ENCODE measurements at regions not wholly inside any gene's neighbourhood (a gene's known extent, or its start where the extent isn't known, plus 50 kb on each side); places are given as distances from the start of the nearest gene placed in this dataset.

DNA sequence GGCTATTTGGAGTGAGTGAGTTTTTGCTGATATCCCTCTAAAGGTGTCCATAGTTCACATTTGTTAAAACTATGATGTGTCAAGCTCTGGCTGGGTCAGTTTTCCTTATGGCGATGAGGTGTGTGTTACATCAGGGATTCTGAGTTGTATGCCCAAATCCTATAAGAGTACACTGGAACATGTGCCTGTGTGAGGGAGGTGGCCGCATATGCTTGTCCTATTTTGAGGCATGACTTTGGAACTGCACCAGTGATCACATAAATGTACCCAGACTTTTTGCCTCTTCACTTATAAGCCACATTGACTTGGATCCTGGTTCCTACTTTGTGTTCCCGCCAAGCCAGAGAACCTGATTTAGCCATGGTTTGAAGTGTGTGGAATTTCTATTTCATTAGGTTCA, 140.3 kb upstream of the RXFP2 start:
- WGBS, 2 experiments (ENCODE audit: extremely low coverage in 1 of 2, insufficient coverage in 1 of 2, insufficient read length in 1 of 2, insufficient replicate concordance in 2 of 2, low coverage in 1 of 2, low lambda C conversion rate in 2 of 2, missing lambda C conversion rate in 1 of 2), result 88% methylated on average over 3 of the region's 3 CpGs; no CpG with 5 or more reads in 1 of the 2 experiments
- H3K36me3 ChIP-seq (ENCODE audit: control insufficient read depth in 2 of 4, insufficient read depth in 4 of 4, low read length in 3 of 4), result no peaks in the 10 kb centered on the region
- H3K4me3 ChIP-seq (ENCODE audit: extremely low read depth in 1 of 4, insufficient read depth in 2 of 4, low read depth in 3 of 4, low read length in 4 of 4), result no peak overlapping the region
- no peaks in the 10 kb centered on the region for H3K79me2 ChIP-seq (ENCODE audit: control insufficient read depth in 1 of 2, insufficient read depth in 2 of 2, low read length in 2 of 2)
- H3K14ac ChIP-seq (ENCODE audit: insufficient read length), result no peak overlapping the region
- no peak overlapping the region for H4K8ac ChIP-seq (ENCODE audit: extremely low read depth, insufficient read depth, low read length)
- no peak overlapping the region for H2AK5ac ChIP-seq (ENCODE audit: low read depth, low read length)
- H3K18ac ChIP-seq (ENCODE audit: extremely low read depth, low read length), result no peak overlapping the region
- H2BK5ac ChIP-seq (ENCODE audit: low read depth, low read length), result no peak overlapping the region
- no peak overlapping the region for H3K4me2 ChIP-seq (ENCODE audit: insufficient read depth in 1 of 2, low read depth in 2 of 2, low read length in 2 of 2)
- no peaks in the 10 kb centered on the region for H3K79me1 ChIP-seq (ENCODE audit: low read depth, low read length)
- H3K9ac ChIP-seq (replicated peaks in 1 of 4; ENCODE audit: extremely low read depth in 1 of 4, low read depth in 3 of 4, low read length in 3 of 4), result no peak overlapping the region
- no peak overlapping the region for H2BK20ac ChIP-seq (ENCODE audit: low read length)
- no peak overlapping the region for H2BK120ac ChIP-seq (replicated peaks; ENCODE audit: low read depth, low read length)
- no peaks in the 10 kb centered on the region for H3K27me3 ChIP-seq (replicated peaks in 1 of 4; ENCODE audit: control insufficient read depth in 3 of 4, extremely low read depth in 1 of 4, insufficient read depth in 3 of 4, low read length in 3 of 4)
- no peak overlapping the region for H3K23ac ChIP-seq (ENCODE audit: insufficient read length)
- H4K5ac ChIP-seq (ENCODE audit: insufficient read length, low read depth, low read length), result no peak overlapping the region
- H2BK15ac ChIP-seq (ENCODE audit: low read length), result no peak overlapping the region
- ChIA-PET POLR2A (ENCODE audit: partially characterized antibody) (no interaction called here), CTCF (ENCODE audit: partially characterized antibody) (no interaction called here)
- no peaks in the 10 kb centered on the region for H3K9me3 ChIP-seq (ENCODE audit: insufficient read depth in 2 of 2, low read depth in 1 of 2, low read length in 1 of 2)
- no peak overlapping the region for H3K4ac ChIP-seq (replicated peaks; ENCODE audit: insufficient read length, low read depth, low read length)
- no peak overlapping the region for H4K91ac ChIP-seq (replicated peaks; ENCODE audit: insufficient read length, low read length)
- FAIRE-seq (no peak), DNase-seq (ENCODE audit: low read depth in 1 of 2, low spot score in 2 of 2) (no peak)
- no peaks in the 10 kb centered on the region for H3K23me2 ChIP-seq (ENCODE audit: low read depth, low read length)
- no peak overlapping the region for H3K27ac ChIP-seq (ENCODE audit: low read depth, low read length)
- H3K4me1 ChIP-seq (replicated peaks in 1 of 4; ENCODE audit: control insufficient read depth in 3 of 4, insufficient read depth in 4 of 4, low read length in 3 of 4), result no peaks in the 10 kb centered on the region
- no peak overlapping the region for H2AFZ ChIP-seq (ENCODE audit: low read length)
- no peak overlapping the region for H2BK12ac ChIP-seq (ENCODE audit: low read depth, low read length)
- no peak overlapping the region for H3K56ac ChIP-seq (replicated peaks; ENCODE audit: insufficient read length, low read depth, low read length)
- no peaks in the 10 kb centered on the region for H4K20me1 ChIP-seq (replicated peaks in 1 of 2; ENCODE audit: control insufficient read depth in 1 of 2, insufficient read depth in 2 of 2, low read length in 2 of 2)
- TF ChIP-seq FOSL1 (IDR thresholded peaks at IDR 0.05; ENCODE audit: insufficient read depth, low read depth, low read length) (no peak), TAF7 (optimal IDR thresholded peaks at IDR 0.05; ENCODE audit: borderline replicate concordance, low read depth, low read length) (no peak), CEBPB (IDR thresholded peaks at IDR 0.05; ENCODE audit: low read depth, low read length) (no peak), CREB1 (IDR thresholded peaks at IDR 0.05) (no peak), TEAD4 (IDR thresholded peaks at IDR 0.05; ENCODE audit: low read depth, low read length) (no peak), EP300 (IDR thresholded peaks at IDR 0.05; ENCODE audit: borderline replicate concordance in 1 of 2, low read depth in 2 of 2, low read length in 2 of 2) (no peak), POLR2A (IDR thresholded peaks at IDR 0.05; ENCODE audit: control extremely low read depth in 1 of 2, low read depth in 2 of 2, low read length in 2 of 2) (no peak)
- TF ChIP-seq, protein P1, sequence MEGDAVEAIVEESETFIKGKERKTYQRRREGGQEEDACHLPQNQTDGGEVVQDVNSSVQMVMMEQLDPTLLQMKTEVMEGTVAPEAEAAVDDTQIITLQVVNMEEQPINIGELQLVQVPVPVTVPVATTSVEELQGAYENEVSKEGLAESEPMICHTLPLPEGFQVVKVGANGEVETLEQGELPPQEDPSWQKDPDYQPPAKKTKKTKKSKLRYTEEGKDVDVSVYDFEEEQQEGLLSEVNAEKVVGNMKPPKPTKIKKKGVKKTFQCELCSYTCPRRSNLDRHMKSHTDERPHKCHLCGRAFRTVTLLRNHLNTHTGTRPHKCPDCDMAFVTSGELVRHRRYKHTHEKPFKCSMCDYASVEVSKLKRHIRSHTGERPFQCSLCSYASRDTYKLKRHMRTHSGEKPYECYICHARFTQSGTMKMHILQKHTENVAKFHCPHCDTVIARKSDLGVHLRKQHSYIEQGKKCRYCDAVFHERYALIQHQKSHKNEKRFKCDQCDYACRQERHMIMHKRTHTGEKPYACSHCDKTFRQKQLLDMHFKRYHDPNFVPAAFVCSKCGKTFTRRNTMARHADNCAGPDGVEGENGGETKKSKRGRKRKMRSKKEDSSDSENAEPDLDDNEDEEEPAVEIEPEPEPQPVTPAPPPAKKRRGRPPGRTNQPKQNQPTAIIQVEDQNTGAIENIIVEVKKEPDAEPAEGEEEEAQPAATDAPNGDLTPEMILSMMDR (IDR thresholded peaks at IDR 0.05; ENCODE audit: control extremely low read depth in 1 of 3, insufficient read depth in 1 of 3, low read depth in 1 of 3, low read length in 3 of 3), result no peak
